ENCODE measurements at regions not wholly inside any gene's neighbourhood (a gene's known extent, or its start where the extent isn't known, plus 50 kb on each side); places are given as distances from the start of the nearest gene placed in this dataset.
"Not testable (repeated sequence)": the region's sequence is repeated elsewhere in the genome, so short reads cannot be mapped to it uniquely, and the experiment has no call there.

GRCh38 chr9:7739595-7739994 lies 60.0 kb downstream of the DMAC1 start:
- no peak overlapping the region for H3K27ac Mint-ChIP-seq (ENCODE audit: unreplicated experiment)
- H3K4me3 Mint-ChIP-seq (ENCODE audit: unreplicated experiment), result no peak overlapping the region
- TF ChIP-seq, protein P1, sequence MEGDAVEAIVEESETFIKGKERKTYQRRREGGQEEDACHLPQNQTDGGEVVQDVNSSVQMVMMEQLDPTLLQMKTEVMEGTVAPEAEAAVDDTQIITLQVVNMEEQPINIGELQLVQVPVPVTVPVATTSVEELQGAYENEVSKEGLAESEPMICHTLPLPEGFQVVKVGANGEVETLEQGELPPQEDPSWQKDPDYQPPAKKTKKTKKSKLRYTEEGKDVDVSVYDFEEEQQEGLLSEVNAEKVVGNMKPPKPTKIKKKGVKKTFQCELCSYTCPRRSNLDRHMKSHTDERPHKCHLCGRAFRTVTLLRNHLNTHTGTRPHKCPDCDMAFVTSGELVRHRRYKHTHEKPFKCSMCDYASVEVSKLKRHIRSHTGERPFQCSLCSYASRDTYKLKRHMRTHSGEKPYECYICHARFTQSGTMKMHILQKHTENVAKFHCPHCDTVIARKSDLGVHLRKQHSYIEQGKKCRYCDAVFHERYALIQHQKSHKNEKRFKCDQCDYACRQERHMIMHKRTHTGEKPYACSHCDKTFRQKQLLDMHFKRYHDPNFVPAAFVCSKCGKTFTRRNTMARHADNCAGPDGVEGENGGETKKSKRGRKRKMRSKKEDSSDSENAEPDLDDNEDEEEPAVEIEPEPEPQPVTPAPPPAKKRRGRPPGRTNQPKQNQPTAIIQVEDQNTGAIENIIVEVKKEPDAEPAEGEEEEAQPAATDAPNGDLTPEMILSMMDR (IDR thresholded peaks at IDR 0.05), result no peak

DNA sequence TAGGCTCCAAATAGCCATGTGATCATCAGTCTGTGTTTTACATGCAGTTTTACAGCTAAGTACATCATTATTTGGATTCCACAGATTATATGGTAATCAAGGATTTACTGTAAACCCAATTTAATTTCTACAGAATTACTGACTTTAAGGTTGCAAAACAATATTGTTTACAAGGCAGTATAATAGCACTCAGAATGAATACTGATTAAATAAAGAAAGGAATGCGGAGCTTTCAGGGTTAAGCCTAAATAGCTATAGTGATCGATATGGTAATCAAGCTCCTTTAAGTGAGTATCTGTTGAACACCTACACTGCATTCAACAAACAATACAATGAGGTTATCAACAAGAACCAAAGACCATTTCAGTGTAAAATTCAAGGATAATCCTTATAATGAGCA lies 64.3 kb downstream of the DMAC1 start:
- no peak for DNase-seq (ENCODE audit: low spot score)
- no peaks in the 10 kb centered on the region for H3K9me3 Mint-ChIP-seq (ENCODE audit: low read depth)
- no peak overlapping the region for H3K27ac Mint-ChIP-seq (ENCODE audit: unreplicated experiment)
- peaks cover 2% of the 10 kb centered on the region for H3K27me3 Mint-ChIP-seq (ENCODE audit: low read depth)
- H3K4me1 Mint-ChIP-seq (ENCODE audit: low read depth), result no peaks in the 10 kb centered on the region
- TF ChIP-seq, protein P1 (IDR thresholded peaks at IDR 0.05), result no peak
- H3K36me3 Mint-ChIP-seq (ENCODE audit: low read depth), result no peaks in the 10 kb centered on the region
- no peak overlapping the region for H3K4me3 Mint-ChIP-seq (ENCODE audit: unreplicated experiment)

More at GRCh38 chr9:7739595-7739994, 60.0 kb downstream of the DMAC1 start:
- Mint-ChIP-seq H3K9me3 (ENCODE audit: low read depth) (no peaks in the 10 kb centered on the region), H3K36me3 (ENCODE audit: low read depth) (no peaks in the 10 kb centered on the region), H3K27me3 (ENCODE audit: low read depth) (peaks cover 2% of the 10 kb centered on the region), H3K4me1 (ENCODE audit: low read depth) (no peaks in the 10 kb centered on the region)
- no peak for DNase-seq (ENCODE audit: low spot score)

DNA sequence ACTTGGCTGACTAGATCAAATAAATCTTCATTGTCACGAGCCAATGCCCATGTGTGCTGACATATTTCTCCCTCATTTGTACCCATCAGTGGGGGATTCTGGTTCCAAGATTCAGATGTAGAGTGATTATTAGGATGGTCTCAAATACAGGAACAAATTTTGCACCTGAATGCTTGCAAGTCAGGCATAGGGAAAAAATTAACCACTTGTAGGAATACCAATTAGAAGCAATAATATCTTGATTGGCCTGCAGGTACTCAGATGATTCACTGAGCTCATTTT lies 69.5 kb downstream of the DMAC1 start:
- no peak overlapping the region for H3K27ac Mint-ChIP-seq (ENCODE audit: unreplicated experiment)
- H3K27me3 Mint-ChIP-seq (ENCODE audit: low read depth), result peaks cover 1% of the 10 kb centered on the region
- no peaks in the 10 kb centered on the region for H3K9me3 Mint-ChIP-seq (ENCODE audit: low read depth)
- no peaks in the 10 kb centered on the region for H3K4me1 Mint-ChIP-seq (ENCODE audit: low read depth)
- TF ChIP-seq, protein P1 (IDR thresholded peaks at IDR 0.05), result no peak
- DNase-seq (ENCODE audit: low spot score), result no peak
- H3K36me3 Mint-ChIP-seq (ENCODE audit: low read depth), result no peaks in the 10 kb centered on the region
- no peak overlapping the region for H3K4me3 Mint-ChIP-seq (ENCODE audit: unreplicated experiment)

DNA sequence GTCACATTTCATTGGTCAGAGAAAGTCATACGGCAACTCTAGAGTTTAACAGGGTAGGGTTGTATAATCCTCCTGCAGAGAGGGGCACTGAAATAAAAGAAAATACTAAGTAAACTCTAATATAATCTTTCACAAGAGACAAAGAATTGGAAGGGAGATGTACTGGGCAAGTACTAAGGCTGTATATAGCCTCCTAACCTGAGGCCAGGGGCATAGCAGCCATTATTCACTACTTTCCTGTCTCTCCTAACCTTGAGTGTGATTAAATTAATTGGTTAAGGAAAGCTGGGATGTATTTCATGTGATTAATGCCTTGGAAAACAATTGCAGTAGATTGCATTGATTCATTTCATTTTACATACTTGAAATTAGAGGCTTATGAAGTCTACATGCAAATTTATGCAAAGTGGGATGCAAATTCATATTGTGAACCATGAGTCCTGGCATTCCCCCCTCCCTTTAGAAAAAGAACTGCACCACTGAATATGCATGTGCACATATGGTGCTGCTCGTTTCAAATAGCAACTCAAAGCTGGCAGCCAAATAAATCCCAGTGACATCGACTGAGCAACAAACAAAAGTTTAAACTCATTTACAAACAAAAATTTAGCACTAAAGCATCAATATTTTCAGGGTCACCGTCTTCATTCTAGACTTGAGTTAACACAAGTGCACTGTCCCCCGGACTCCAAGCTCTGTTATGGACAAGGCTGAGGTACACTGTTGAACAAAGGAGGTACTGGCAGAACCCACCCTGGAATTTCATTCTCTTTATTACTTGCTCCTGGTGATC lies 70.0 kb downstream of the DMAC1 start:
- DNase-seq (ENCODE audit: low spot score), result no peak
- H3K4me3 Mint-ChIP-seq (ENCODE audit: unreplicated experiment), result no peak overlapping the region
- TF ChIP-seq, protein P1 (IDR thresholded peaks at IDR 0.05), result no peak
- no peaks in the 10 kb centered on the region for H3K4me1 Mint-ChIP-seq (ENCODE audit: low read depth)
- no peak overlapping the region for H3K27ac Mint-ChIP-seq (ENCODE audit: unreplicated experiment)
- H3K36me3 Mint-ChIP-seq (ENCODE audit: low read depth), result no peaks in the 10 kb centered on the region
- no peaks in the 10 kb centered on the region for H3K9me3 Mint-ChIP-seq (ENCODE audit: low read depth)
- H3K27me3 Mint-ChIP-seq (ENCODE audit: low read depth), result peaks cover 1% of the 10 kb centered on the region

GRCh38 chr9:7721291-7721690 lies 78.3 kb downstream of the DMAC1 start:
- H3K36me3 Mint-ChIP-seq (ENCODE audit: low read depth), result no peaks in the 10 kb centered on the region
- peaks cover 3% of the 10 kb centered on the region for H3K27me3 Mint-ChIP-seq (ENCODE audit: low read depth)
- H3K27ac Mint-ChIP-seq (ENCODE audit: unreplicated experiment), result no peak overlapping the region
- DNase-seq (ENCODE audit: low spot score), result no peak
- H3K4me1 Mint-ChIP-seq (ENCODE audit: low read depth), result no peaks in the 10 kb centered on the region
- TF ChIP-seq, protein P1 (IDR thresholded peaks at IDR 0.05), result no peak
- no peak overlapping the region for H3K4me3 Mint-ChIP-seq (ENCODE audit: unreplicated experiment)
- H3K9me3 Mint-ChIP-seq (ENCODE audit: low read depth), result peaks cover 4% of the 10 kb centered on the region

- H3K36me3 Mint-ChIP-seq (ENCODE audit: low read depth); DNase-seq (ENCODE audit: low spot score); H3K27me3 Mint-ChIP-seq (ENCODE audit: low read depth); H3K4me1 Mint-ChIP-seq (ENCODE audit: low read depth); H3K27ac Mint-ChIP-seq (ENCODE audit: unreplicated experiment); H3K4me3 Mint-ChIP-seq (ENCODE audit: unreplicated experiment): not testable (repeated sequence)
- peaks cover 16% of the 10 kb centered on the region for H3K9me3 Mint-ChIP-seq (ENCODE audit: low read depth)
Observed at GRCh38 chr9:7713088-7713487, 86.5 kb downstream of the DMAC1 start.
